NOMO-1 treated with dmso at 0.1 percent for 144 hours (cell line): ENCODE measurements at regions not wholly inside any gene's neighbourhood (a gene's known extent, or its start where the extent isn't known, plus 50 kb on each side); places are given as distances from the start of the nearest gene placed in this dataset.

Experiments
- DNase-seq: peaks from one replicate; lab custom pipeline; 2025; ENCODE audit not compliant: unreplicated experiment; lab: John Stamatoyannopoulos, UW

GRCh38 chr5:165569551-165569950 is 2064.1 kb downstream of the MAT2B start:
- DNase-seq, result no peak

GRCh38 chr5:165573445-165573844 is 2068.0 kb downstream of the MAT2B start:
- DNase-seq, result no peak

DNA sequence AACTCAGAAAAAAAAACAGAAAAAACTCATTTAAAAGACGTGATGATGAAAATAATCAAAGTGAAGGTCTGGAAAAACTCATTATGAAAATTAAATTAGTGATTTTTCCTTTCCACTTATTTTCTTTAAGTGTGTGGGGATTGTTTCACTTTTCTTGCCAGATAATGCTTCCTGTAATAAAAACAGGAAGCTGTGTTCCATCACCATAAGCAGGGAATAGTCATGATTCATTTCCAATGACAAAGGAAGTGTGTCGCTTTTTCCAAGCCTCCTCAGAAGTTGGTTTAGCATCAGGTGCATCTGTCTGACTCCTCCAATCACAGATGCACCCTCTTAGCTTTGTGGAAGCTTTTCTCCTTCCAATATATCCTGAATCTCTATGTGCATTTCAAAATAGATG is 2068.7 kb downstream of the MAT2B start:
- no peak for DNase-seq

- DNase-seq, result no peak
Measured at GRCh38 chr5:165576678-165577275, 2071.4 kb downstream of the MAT2B start.

DNA sequence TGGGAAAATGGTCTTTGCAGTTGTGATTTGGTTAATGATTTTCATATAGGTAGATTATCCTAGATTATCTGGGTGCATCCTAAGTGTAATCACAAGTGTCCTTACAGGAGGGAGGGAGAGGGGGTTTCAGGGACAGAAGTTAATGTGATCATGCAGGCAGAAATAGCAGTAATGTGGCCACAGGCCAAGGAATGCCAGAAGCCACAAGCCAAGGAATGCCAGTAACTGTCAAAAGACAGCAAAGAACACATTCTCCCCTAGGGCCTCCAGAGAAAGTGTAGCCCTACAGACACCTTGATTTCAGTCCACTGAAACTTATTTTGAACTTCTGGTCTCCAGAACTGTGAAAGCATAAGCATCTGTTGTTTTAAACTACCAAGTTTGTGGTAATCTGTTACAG is 2074.5 kb downstream of the MAT2B start:
- DNase-seq, result no peak

DNA sequence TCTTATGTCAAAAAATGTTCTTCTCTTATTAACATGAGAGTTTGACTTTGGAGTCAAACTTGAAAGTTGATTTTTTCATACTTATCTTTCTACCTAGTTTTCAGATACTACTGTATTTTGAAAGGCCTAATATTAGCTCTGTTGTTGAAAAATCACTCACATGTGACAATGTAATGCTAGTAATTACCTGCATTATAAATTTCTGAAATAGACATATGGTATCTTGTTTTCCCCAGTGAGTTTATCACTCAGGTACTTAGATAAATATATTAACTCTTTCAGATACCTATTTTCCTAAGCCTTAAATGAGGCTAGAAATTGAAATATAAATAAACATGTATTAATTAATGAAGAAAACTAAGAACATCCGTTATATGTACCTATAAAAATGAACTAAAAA is 2089.3 kb downstream of the MAT2B start:
- DNase-seq, result no peak

DNA sequence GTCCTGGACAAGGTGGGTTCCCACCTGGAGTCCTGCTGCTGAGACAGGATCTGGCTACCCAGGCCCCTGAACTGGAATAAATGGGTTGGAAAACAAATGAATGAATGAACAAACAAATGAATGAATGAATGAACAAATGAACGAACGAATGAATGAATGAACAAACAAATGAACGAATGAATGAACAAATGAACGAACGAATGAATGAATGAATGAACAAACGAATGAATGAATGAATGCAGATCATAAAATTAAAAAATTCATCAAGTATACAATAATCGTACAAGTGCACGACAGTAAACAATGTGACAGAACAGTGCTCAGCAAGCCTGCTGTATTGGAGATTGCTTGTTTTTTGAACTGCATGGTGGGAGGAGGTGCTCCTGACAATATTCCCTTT is 2097.1 kb downstream of the MAT2B start:
- no peak for DNase-seq

DNA sequence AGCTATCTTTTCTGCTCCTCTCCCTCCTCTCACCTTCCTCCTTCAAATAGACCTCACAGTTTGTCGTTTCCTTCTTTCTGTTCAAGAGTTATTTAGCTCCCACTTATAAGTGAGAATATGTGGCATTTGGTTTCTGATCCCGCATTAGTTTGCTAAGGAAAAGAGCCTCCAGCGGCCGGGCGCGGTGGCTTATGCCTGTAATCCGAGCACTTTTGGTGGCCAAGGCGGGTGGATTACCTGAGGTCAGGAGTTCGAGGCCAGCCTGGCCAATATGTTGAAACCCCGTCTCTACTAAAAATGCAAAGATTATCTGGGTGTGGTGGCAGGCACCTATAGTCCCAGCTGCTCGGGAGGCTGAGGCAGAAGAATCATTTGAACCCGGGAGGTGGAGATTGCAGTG is 2101.6 kb downstream of the MAT2B start:
- no peak for DNase-seq

DNA sequence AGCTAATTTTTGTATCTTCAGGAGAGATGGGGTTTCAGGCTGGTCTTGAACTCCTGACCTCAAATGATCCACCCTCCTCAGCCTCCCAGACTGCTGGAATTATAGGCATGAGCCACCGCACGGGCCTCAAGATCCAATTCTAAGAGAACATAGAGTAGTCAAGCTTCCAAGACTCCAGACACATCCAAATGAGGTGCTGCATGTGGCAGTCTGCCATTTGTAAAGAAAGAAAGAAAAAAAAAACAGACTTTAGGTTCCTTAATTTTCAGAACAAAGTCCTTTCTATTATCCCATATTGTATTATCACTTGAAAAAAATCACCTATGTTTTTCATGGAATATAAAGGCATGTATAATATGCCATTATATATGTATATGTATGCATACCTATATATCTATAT is 2104.5 kb downstream of the MAT2B start:
- DNase-seq, result no peak

- DNase-seq, result peak; percentile 40
Measured at GRCh38 chr5:165616490-165617405, 2111.3 kb downstream of the MAT2B start.

GRCh38 chr5:165617491-165617890 is 2112.1 kb downstream of the MAT2B start:
- no peak for DNase-seq

GRCh38 chr5:165620394-165620793 is 2115.0 kb downstream of the MAT2B start:
- DNase-seq, result no peak

DNA sequence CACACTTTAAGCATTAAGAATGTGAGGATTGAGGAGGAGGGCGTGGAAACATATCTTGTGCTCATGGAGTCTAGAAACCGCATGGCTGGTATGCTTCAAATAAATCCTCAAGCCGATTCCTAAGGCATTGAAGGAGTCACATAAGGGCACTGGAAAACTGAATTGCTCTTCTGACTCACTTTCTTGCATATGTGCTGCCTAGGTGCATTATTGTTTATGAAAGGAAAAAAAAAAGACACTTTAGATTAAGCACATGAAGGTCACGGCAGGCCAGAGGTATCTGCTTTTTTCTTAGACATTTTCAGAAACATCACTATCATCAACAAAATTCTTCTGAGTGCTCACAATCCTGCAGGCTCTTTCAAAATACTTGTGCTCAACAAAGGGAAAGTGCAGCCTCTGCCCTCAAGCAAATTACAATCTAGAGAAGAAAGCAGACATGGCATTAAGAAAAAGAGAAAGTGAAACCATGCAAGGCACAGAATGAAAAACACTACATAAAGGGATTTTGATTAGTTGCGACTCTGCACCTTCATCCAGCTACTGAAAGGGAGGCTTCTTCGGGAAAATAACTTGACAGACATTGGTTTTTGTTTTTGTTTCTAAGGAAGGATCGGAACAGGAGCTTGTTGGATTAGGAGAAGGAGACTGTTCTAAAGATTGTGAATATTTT is 2117.6 kb downstream of the MAT2B start:
- no peak for DNase-seq

DNA sequence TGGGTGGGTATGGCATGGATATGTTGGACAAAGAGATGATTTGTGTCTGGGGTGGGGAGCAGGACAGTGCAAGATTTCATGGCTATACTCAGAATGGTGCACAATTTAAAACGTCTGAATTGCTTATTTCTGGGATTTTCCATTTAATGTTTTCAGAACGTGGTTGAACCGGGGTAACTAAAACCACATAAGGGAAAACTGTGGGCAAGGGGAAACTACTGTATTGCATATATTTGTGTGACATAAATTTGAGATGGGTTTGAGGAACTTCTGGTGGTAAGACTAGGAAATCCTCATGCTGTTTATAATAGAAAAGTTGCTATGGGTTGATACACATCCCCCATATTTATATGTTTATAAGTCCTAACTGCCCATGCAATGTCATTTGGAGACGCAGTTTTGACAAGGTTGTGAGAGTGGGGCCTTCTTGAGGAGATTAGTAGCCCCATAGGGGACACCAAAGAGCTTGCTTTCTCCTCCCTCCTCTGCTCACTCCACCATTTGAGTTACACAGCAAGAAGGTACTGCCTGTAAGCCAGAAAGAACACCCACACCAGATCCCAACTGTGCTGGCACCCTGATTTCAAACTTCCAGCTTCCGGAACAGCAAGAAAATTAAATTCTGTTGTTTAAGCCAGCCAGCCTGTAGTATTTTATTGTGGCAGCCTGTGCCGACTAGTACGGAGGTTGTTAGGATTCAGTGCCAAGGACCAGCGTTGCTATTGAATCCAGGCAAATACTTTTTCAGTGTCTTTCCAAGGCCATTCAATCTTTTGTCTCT is 2118.9 kb downstream of the MAT2B start:
- no peak for DNase-seq

DNA sequence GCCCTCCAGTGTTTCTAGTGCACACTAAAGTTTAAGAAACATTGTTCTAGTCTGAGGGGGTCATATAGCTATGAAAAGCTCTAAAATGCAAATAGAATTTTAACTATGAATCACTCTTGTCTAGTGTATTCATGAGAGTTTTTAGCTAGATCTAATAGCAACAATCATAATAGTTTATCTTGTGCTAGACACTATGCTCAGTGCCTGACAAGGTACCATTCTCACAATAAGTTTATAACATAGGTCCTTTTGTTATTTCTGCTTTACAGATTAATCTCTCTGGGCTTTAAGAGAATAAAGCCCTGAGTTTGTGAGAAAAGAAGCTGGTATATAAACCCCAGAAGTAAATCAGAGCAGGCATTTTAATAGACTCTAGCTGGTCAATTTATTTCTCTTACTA is 2120.7 kb downstream of the MAT2B start:
- DNase-seq, result no peak

DNA sequence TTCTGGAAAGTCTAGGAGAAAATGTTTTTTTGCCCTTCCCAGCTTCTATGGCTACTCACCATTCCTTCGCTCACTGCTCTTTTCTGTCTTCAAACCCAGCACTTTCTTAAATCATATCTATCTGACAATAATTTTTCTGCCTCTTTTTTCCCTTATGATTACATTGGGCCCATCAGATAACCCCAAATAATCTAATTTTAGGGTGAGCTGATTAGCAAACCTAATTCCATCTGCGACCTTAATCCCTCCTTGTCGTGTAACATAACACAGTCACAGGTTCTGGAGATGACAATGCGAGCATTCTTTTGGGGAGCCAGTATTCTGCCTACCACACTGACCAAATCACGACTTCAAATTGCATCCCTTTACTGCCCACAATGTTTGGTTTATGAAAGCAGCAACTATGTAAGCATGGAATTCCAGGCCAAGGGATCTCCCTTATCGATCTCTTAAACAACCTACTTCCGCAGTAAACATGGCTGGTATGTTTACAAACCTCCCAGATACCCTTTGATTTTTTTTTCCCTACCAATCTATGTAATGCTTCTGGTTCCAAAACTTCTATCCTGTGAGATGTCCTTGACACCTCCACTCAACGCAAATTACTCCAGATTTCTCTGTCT is 2122.2 kb downstream of the MAT2B start:
- no peak for DNase-seq

- peak; percentile 6 for DNase-seq
Measured at GRCh38 chr5:165630261-165630778, 2124.9 kb downstream of the MAT2B start.

DNA sequence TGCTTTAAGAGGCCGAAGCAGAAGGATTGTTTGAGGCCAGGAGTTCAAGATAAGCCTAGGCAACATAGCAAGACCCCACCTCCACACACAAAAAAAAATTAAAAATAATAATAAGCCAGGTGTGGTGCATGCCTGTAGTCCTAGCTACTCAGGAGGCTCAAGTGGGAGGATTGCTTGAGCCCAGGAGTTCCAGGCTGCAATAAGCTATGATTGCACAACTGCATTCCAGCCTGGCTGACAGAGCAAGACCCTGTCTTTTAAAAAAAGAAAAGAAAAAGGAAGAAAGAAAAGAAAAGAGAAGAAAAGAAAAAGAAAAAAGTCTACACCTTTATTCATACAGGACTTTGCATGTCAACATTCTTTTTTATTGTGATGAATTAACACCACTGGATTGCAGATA is 2125.8 kb downstream of the MAT2B start:
- no peak for DNase-seq

DNA sequence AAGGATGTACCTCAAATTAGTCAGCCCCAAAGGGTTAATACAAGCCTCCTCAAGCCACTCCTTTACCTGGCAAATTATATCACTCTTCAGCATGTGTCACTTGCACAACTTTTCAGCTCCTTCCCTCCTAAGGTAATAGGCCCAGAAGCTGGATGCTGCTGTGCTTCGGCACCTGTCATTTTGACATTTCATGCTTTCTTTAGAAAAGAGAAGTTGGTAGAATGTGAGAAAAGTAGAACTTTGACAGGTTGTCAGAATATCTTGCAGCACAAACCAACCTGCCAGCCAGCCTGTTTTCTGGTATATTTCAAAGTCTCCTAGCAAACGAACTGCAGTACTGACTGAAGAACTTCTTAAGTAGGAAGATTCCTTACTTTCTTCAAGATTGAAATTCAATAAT is 2136.9 kb downstream of the MAT2B start:
- no peak for DNase-seq

DNA sequence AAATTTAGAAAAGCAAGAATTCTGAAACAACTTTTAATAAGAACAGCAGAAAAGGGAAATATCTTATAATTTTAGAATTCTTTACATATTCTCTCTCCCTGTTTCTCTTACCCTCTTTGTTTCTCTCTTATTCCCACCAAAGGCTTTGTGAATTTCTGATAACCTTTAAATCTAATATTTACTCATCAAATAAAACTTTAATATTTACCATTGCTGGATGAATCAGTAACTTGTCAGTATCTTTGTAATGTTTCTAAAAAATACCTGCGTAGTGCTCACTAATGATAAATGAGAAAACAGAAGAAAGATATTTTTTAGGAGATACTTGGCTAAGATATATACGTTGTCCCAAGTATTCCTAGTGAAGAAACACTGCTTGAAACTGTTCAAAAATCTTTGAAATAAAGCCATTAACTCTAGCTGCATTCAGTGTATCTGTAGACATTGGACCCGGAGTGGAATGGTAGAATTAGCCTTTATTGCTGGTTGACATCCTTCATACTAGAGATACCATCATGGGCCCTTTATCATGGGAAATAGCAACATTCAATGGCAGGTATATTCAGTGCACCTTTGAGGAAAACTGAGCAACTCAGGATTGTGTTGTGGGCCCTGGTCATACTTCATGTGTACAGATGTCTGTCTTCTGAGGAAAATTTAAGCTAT is 2160.4 kb downstream of the MAT2B start:
- no peak for DNase-seq
